Stimulated activated CD8-positive, alpha-beta memory T cell treated with anti-CD3 and anti-CD28 coated beads, Interleukin-4, amount 100 ng/mL, for 48 hours (primary cell): ENCODE measurements at regions not wholly inside any gene's neighbourhood (a gene's known extent, or its start where the extent isn't known, plus 50 kb on each side); places are given as distances from the start of the nearest gene placed in this dataset.
"Not testable (repeated sequence)": the region's sequence is repeated elsewhere in the genome, so short reads cannot be mapped to it uniquely, and the experiment has no call there.

ENCODE experiments used
- DNase-seq: peaks from one replicate; pipeline ENCODE4 v3.0.0-alpha.2; 2020

GRCh38 chr13:44812818-44813217, 176.5 kb downstream of the NUFIP1 start:
- DNase-seq = no peak

GRCh38 chr13:44810061-44810840, 179.0 kb downstream of the NUFIP1 start:
- DNase-seq = no peak

GRCh38 chr13:44809190-44809589, 180.1 kb downstream of the NUFIP1 start:
- no peak for DNase-seq

- DNase-seq = no peak
These were observed 181.1 kb downstream of the NUFIP1 start for GRCh38 chr13:44808185-44808584.

- DNase-seq = no peak
These were observed 181.7 kb downstream of the NUFIP1 start for GRCh38 chr13:44807449-44808034.

GRCh38 chr13:44806826-44807225, 182.4 kb downstream of the NUFIP1 start:
- DNase-seq = no peak

GRCh38 chr13:44805585-44805984, 183.7 kb downstream of the NUFIP1 start:
- DNase-seq = no peak

- DNase-seq = no peak
These were observed 185.9 kb downstream of the NUFIP1 start for GRCh38 chr13:44803390-44803789.

- DNase-seq = no peak
These were observed 186.8 kb downstream of the NUFIP1 start for GRCh38 chr13:44802491-44802890.

- DNase-seq = no peak
These were observed 187.3 kb downstream of the NUFIP1 start for GRCh38 chr13:44801990-44802389.

DNA sequence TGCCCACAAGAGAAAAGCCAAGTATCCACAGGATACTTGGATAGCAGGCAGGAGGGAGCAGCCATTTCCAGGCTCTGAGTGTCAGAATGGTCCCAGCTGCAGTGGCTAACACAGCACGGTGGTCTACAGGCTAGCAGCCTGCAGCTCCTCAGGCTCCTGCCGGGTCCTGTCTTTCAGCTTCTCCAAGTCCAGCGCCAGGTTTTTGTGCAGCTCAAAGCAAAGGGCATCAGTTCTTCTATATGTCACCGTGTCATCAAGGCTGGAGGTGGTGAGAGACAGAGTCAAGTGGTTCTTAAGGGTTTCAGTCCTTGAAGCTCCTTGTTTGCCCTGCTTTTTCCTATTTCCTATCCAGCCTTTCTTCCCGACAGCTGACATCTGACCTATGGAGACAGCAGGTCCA, 188.6 kb downstream of the NUFIP1 start:
- DNase-seq = no peak

GRCh38 chr13:44797685-44798084, 191.6 kb downstream of the NUFIP1 start:
- no peak for DNase-seq

DNA sequence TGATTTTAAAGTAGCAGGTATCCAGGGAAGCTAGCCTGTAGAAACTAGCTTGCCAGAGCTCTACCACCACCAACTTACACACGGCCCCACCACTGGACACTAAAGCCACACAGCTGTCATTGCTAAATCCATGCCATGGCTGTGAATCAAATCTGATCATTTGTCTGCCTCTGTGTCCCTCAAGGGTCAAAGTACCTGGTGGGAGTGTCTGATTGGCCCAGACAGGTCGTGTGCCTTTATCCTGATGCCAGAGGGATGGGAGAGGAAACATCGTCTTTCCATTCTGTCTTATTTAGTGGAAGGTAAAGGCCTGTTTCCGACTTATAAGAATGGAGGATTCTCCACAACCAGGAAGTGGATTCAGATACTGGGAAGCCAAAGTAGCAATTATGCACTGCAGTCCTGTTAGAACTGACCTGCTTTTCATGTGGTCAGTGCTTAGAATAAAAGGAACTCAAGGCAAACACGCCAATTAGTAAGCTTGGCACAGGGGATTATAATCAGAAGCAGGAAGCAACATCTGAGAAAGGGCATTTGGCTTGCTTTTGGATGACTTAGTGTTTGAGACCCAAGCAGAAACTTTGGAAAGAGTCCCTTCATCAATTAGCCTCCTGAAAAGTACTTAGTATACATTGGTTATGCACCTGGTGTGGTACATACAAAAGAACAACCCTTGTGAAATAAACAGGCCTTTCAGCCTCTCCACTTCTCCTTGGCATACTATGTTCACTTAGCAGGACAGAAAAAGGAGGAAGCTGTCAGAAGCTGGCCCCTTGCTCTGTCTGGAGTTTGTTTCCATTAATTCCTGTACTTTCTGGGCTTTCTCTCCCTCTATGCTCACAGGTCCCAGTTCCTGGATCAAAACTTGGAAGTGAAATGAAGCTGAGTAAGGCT, 192.4 kb downstream of the NUFIP1 start:
- DNase-seq = no peak

GRCh38 chr13:44796039-44796438, 193.2 kb downstream of the NUFIP1 start:
- not testable (repeated sequence) for DNase-seq

- no peak for DNase-seq
These were observed 194.1 kb downstream of the NUFIP1 start for GRCh38 chr13:44795176-44795575.

DNA sequence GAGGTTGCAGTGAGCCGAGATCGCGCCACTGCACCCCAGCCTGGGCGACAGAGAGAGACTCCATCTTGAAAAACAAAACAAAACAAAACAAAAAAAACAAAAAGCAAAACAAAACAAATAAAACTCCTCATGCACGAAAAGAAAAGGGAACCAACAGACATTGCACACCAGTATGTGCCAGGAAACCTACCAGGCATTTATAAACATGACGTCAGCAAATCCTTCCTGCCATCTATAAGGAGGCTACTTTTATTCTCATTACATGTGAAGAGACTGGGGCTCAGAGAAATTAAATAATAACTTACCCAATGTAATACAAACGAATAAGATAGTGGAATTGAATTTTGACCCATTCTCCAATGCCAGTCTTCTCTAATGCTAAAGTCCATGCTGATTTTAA, 197.2 kb downstream of the NUFIP1 start:
- DNase-seq = no peak

DNA sequence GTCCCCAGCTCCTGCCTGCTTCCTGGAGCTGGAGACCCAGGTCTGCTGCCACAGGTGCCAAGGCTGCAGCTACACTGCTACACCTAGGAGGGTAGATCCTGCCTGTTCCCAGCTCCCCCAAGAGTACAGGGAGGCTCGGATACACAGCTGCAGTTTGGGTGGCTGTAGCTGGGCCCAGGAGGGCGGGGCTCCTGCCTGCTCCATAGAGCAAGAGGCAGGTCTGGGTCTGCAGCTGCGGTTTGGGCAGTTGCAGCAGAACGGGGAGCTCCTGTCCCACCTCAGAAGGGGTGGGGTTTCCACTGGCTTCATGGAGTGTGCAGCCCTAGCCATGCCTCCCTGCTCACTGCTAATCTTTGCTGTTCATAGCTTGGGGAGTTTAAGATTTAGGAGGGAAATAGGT, 199.0 kb downstream of the NUFIP1 start:
- DNase-seq = no peak

GRCh38 chr13:44787617-44788016, 201.7 kb downstream of the NUFIP1 start:
- no peak for DNase-seq

DNA sequence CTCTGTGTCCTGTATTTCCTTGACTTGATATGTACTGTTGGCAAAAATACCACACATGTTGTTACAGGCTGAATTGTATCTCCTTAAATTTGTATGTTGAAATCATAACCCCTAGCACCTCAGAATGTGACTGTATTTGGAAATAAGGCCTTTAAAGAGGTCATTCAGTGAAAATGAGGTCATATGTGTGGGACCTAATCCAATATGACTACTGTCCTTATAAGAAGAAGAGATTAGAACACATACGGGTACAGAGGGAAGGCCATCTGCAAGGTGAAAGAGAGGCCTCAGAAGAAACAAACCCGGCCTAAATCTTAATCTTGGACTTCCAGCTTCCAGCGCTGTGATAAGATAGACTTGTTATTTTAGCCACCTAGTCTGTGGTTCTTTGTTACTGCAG, 202.5 kb downstream of the NUFIP1 start:
- no peak for DNase-seq

- no peak for DNase-seq
These were observed 203.9 kb downstream of the NUFIP1 start for GRCh38 chr13:44785401-44785800.

DNA sequence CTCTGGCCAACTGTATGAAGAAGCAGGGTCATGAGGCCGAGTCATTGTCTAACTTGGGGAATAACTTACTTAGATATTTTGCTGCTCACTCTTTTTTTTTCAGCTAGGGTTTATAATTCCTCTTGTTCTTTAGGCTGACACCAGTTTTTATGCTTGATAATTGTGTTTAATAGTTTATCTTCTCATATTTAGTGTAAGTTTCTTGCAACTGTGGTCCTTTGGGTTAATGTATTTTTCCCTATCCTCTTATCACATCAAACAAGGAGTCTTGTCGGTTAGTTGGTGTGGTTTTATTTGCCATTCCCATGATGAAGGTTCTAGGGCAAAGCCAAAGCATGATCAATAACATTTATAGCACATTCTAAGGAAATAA, 204.6 kb downstream of the NUFIP1 start:
- DNase-seq = no peak

DNA sequence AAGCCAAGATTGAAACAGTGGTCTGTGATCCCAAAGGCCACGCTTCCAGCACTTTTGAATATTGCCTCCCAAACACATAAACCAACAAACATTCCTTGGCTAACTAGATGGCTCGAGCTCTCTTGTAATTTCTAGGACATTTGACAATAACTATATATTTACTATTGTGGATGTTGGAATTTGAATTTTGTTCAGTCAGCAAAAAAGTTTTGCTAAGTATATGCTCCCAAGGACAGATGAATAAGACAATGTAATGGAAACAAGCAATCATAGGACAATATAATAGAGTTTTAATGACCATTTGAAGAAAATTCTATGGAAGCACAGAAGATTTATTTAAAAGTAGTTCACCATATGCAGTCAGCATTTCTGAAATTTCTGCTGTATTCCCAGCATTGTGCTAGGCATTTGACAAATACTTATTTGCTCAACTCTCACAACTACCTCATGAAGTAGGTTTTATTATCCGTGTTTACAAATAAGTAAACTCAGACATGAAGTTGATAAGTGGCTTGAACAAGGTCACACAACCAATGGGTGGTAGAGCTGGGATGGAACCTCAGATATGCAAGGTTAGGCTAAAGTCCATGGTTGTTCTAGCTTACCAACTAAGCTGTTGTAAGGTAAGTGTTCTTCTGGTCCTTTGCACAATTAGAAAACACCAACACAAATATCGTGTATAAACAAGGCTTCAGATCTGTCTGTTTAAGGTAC, 205.1 kb downstream of the NUFIP1 start:
- DNase-seq = no peak
